Tibial nerve (tissue), 4 donors: ENCODE measurements at regions not wholly inside any gene's neighbourhood (a gene's known extent, or its start where the extent isn't known, plus 50 kb on each side); places are given as distances from the start of the nearest gene placed in this dataset.

Experiments
- DNase-seq, 2 donors: peaks; one replicate each; pipeline ENCODE4 v3.0.0-alpha.2; 2019; ENCODE audit warnings: low spot score in 2 of 2
- H3K27ac ChIP-seq, 4 donors: fragments of 200-600 bp; sonication (generic) in 3 of 4; one replicate each; pipeline ENCODE4 v1.5.1; 2017 to 2019; ENCODE audit warnings: mild to moderate bottlenecking in 1 of 4
- H3K27me3 ChIP-seq, 2 donors: fragments of 200-600 bp; sonication (generic) in 1 of 2; one replicate each; pipeline versions ENCODE4 v1.5.1 to v1.6.0; 2017 to 2019
- H3K36me3 ChIP-seq, 3 donors: fragments of 200-600 bp; sonication (generic); one replicate each; pipeline ENCODE4 v1.5.1; 2018 to 2019
- H3K4me1 ChIP-seq, 4 donors: fragments of 200-600 bp; sonication (generic) in 3 of 4; one replicate each; pipeline ENCODE4 v1.5.1; 2017 to 2019
- H3K4me3 ChIP-seq, 4 donors: fragments of 200-600 bp; sonication (generic) in 3 of 4; one replicate each; pipeline ENCODE4 v1.5.1; 2017 to 2019; ENCODE audit warnings: mild to moderate bottlenecking in 1 of 4, moderate library complexity in 1 of 4
- H3K9me3 ChIP-seq, 4 donors: fragments of 200-600 bp; sonication (generic) in 3 of 4; one replicate each; pipeline ENCODE4 v1.5.1; 2017 to 2019
- CTCF ChIP-seq, 5 experiments: fragments of 200-600 bp in 3 of 5; fragments of 450-650 bp in 2 of 5; sonication (generic) in 3 of 5; IDR thresholded peaks; one replicate each; pipeline ENCODE4 v1.5.1; 2016 to 2019; ENCODE audit warnings: antibody characterized with exemption in 5 of 5, mild to moderate bottlenecking in 3 of 5, moderate library complexity in 2 of 5
- EP300 ChIP-seq, 2 donors: sonication (generic); formaldehyde crosslinking; IDR thresholded peaks; one replicate each; pipeline ENCODE4 v1.6.1; 2017; ENCODE audit warnings: antibody characterized with exemption in 2 of 2, mild to moderate bottlenecking in 1 of 2
- POLR2A ChIP-seq, 2 donors: fragments of 450-650 bp; IDR thresholded peaks; one replicate each; pipeline ENCODE4 v1.6.1; 2017; ENCODE audit warnings: antibody characterized with exemption in 2 of 2, mild to moderate bottlenecking in 2 of 2, moderate library complexity in 2 of 2
- WGBS, 2 donors: methylation state at CpG; one replicate each; pipeline ENCODE4 v1.1.5; 2018; 5-methylcytosine and 5-hydroxymethylcytosine counted together

DNA sequence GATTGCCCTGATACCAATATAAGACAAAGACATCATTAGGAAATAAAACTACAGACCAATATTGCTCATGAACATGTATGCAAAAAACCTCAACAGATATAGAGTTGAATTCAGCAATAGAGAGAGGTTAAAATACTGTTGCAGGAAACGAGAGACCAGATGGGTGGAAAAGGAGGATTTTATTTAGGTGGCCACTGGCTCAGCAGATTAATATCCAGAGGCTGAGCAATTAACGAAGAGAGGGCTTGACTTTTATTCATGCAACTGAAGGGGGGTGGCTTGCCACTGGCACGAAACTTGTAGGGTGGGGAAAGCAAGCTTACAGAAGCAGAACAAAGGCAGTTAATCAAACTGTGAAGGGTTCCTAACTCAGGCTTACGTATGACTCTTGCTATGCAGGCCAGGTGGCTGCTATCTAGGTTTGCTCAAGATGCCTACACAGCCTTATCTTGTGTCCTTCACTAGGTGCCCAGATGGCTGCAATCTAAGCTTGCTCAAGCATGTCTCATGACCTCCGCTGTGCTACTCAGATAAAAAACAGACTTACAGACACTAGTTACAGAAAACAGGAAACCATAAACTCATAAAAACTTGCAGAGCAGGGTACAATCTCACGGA, 126.4 kb downstream of the MMUT start:
- DNase-seq = no peak
- H3K4me1 ChIP-seq = no peaks in the 10 kb centered on the region
- H3K9me3 ChIP-seq = peaks cover 0 to 7% (median 0%) of the 10 kb centered on the region in 4 donors
- no peaks in the 10 kb centered on the region for H3K27me3 ChIP-seq
- H3K4me3 ChIP-seq = no peak overlapping the region
- no peak overlapping the region for H3K27ac ChIP-seq
- no peaks in the 10 kb centered on the region for H3K36me3 ChIP-seq
- no peak for TF ChIP-seq EP300 (IDR thresholded peaks at IDR 0.05)
- no peak for TF ChIP-seq POLR2A (IDR thresholded peaks at IDR 0.05)
- no peak for TF ChIP-seq CTCF (IDR thresholded peaks at IDR 0.05)
- 52% methylated on average over 6 of the region's 6 CpGs for WGBS, 2 donors

DNA sequence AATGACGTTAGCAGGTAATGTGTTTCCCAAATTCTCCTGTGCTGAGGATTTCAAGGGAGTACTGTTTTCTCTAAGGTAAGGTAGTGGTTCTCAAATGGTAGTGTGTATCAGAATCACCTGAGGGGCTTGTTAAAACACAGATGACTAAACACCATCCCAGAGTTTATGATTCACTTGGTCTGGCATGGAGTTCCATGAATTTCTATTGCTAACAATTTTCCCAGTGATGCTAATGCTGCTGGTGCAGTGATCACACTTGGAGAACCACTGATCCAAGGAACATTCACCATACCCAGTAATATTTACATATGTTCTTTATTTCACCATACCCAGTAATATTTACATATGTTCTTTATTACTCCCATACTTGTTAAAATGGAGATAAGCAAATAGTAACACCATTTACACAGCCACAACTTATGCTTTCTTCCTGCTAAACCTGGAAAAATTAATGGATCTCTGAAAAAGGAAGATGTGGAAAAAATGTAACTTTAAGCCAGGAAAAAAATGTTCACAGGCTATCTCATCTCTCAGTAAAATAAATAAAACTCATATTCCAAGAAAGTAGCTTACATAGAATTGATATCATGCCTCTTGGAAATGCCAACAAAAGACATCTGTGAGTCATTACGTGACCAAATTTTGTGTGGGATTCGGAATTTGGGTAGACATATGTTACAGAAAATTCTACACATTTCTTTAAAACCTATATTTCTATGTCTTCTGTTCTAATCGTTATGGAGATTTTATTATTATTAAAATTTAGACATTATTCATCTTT, 129.5 kb downstream of the MMUT start:
- DNase-seq = no peak
- TF ChIP-seq POLR2A (IDR thresholded peaks at IDR 0.05) = no peak
- no peak for TF ChIP-seq EP300 (IDR thresholded peaks at IDR 0.05)
- TF ChIP-seq CTCF (IDR thresholded peaks at IDR 0.05) = no peak
- H3K27me3 ChIP-seq = no peaks in the 10 kb centered on the region
- peaks cover 0 to 7% (median 0%) of the 10 kb centered on the region in 4 donors for H3K9me3 ChIP-seq
- no peak overlapping the region for H3K27ac ChIP-seq
- 67 to 76% methylated on average over 4 of the region's 4 CpGs for WGBS, 2 donors
- H3K4me3 ChIP-seq = no peak overlapping the region
- no peaks in the 10 kb centered on the region for H3K4me1 ChIP-seq
- no peaks in the 10 kb centered on the region for H3K36me3 ChIP-seq

- DNase-seq = no peak
- 65 to 69% methylated on average over 1 of the region's 1 CpG for WGBS, 2 donors
- Histone ChIP-seq H3K27ac (no peak overlapping the region), H3K36me3 (no peaks in the 10 kb centered on the region), H3K4me3 (no peak overlapping the region), H3K4me1 (no peaks in the 10 kb centered on the region), H3K9me3 (peaks cover 0 to 7% (median 0%) of the 10 kb centered on the region in 4 donors), H3K27me3 (no peaks in the 10 kb centered on the region)
- TF ChIP-seq EP300 (IDR thresholded peaks at IDR 0.05) = no peak
- TF ChIP-seq POLR2A (IDR thresholded peaks at IDR 0.05) = no peak
- TF ChIP-seq CTCF (IDR thresholded peaks at IDR 0.05) = no peak
These were observed 130.3 kb downstream of the MMUT start for GRCh38 chr6:49332781-49333180.

DNA sequence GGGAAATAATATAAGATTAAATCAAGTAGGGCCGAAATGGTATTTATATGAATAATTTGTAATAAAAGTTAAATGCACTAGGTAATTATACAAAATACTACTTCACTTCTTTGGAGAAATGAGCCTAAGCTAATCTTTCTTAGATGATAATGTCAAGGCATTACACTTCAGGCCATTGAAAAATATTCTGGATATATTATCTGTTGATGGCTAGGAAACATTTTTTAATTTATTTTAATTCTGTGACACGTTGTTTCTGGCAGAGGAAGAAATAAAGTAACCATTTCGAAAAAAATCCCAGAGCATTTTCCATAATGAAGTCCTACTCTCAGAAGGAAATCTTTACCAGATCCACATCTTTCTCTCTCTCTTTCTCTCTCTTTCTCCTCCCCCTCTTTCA, 133.9 kb downstream of the MMUT start:
- no peak overlapping the region for H3K4me3 ChIP-seq
- no peaks in the 10 kb centered on the region for H3K36me3 ChIP-seq
- 80 to 83% methylated on average over 3 of the region's 3 CpGs for WGBS, 2 donors
- H3K27ac ChIP-seq = no peak overlapping the region
- H3K27me3 ChIP-seq = no peaks in the 10 kb centered on the region
- H3K9me3 ChIP-seq = no peaks in the 10 kb centered on the region
- no peak for DNase-seq
- H3K4me1 ChIP-seq = no peaks in the 10 kb centered on the region
- no peak for TF ChIP-seq EP300 (IDR thresholded peaks at IDR 0.05)
- TF ChIP-seq CTCF (IDR thresholded peaks at IDR 0.05) = no peak
- no peak for TF ChIP-seq POLR2A (IDR thresholded peaks at IDR 0.05)

DNA sequence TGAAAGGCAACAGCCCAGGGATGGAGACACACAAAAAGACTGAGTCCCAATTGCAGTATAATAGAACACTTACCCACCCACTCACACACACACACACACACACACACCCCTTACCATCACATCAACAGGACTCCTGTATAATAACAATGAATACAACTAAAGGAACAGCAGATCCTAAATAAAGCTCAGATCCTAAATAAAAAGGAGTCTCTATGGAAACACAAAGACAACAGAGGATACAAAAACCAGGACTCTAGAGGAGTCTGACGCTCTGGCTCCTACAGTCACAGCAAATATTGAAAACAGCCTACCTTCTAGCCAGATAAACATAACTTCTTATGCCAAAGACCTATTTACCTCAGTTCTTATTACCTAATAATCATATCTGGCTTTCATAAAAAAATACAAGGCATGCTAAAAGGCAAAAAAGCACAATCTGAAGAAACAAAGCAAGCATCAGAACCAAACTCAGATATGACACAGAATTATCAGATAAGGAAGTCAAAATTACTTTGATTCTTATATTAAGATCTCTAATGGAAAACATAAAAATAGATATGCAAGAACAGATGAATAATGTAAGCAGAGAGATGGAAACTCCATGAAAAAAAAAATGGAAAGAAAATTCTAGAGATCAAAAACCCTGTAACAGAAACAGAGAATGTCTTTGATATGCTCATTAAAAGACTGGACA, 134.9 kb downstream of the MMUT start:
- H3K9me3 ChIP-seq = no peaks in the 10 kb centered on the region
- 42 to 51% methylated on average over 1 of the region's 1 CpG for WGBS, 2 donors
- H3K36me3 ChIP-seq = no peaks in the 10 kb centered on the region
- no peak for DNase-seq
- no peak overlapping the region for H3K27ac ChIP-seq
- TF ChIP-seq POLR2A (IDR thresholded peaks at IDR 0.05) = no peak
- TF ChIP-seq EP300 (IDR thresholded peaks at IDR 0.05) = no peak
- no peak for TF ChIP-seq CTCF (IDR thresholded peaks at IDR 0.05)
- H3K4me1 ChIP-seq = no peaks in the 10 kb centered on the region
- H3K4me3 ChIP-seq = no peak overlapping the region
- H3K27me3 ChIP-seq = no peaks in the 10 kb centered on the region
